ENCODE measurements at regions not wholly inside any gene's neighbourhood (a gene's known extent, or its start where the extent isn't known, plus 50 kb on each side); places are given as distances from the start of the nearest gene placed in this dataset.

- no peak for DNase-seq
Observed at GRCh38 chr20:50286609-50287008, 96.0 kb downstream of the CEBPB start.

GRCh38 chr20:50287512-50287911, 96.9 kb downstream of the CEBPB start:
- no peak for DNase-seq

GRCh38 chr20:50288128-50288623, 97.5 kb downstream of the CEBPB start:
- DNase-seq, result no peak

GRCh38 chr20:50289581-50289980, 99.0 kb downstream of the CEBPB start:
- DNase-seq, result no peak

GRCh38 chr20:50290112-50290511, 99.5 kb downstream of the CEBPB start:
- DNase-seq, result no peak

- DNase-seq, result no peak
Observed at GRCh38 chr20:50290808-50291207, 100.2 kb downstream of the CEBPB start.

- no peak for DNase-seq
Observed at GRCh38 chr20:50291254-50292078, 100.8 kb downstream of the CEBPB start.

- no peak for DNase-seq
Observed at GRCh38 chr20:50292079-50292590, 101.5 kb downstream of the CEBPB start.

- DNase-seq, result no peak
Observed at GRCh38 chr20:50292591-50293283, 102.1 kb downstream of the CEBPB start.

- DNase-seq, result no peak
Observed at GRCh38 chr20:50293284-50294139, 102.9 kb downstream of the CEBPB start.

- DNase-seq, result no peak
Observed at GRCh38 chr20:50294164-50295088, 103.8 kb downstream of the CEBPB start.

- no peak for DNase-seq
Observed at GRCh38 chr20:50295345-50295744, 104.7 kb downstream of the CEBPB start.

- DNase-seq, result no peak
Observed at GRCh38 chr20:50295762-50296449, 105.3 kb downstream of the CEBPB start.

GRCh38 chr20:50296450-50297375, 106.1 kb downstream of the CEBPB start:
- DNase-seq, result no peak

GRCh38 chr20:50297498-50298376, 107.1 kb downstream of the CEBPB start:
- DNase-seq, result no peak

GRCh38 chr20:50298554-50299324, 108.1 kb downstream of the CEBPB start:
- DNase-seq, result no peak

GRCh38 chr20:50299325-50299629, 108.6 kb downstream of the CEBPB start:
- no peak for DNase-seq

- no peak for DNase-seq
Observed at GRCh38 chr20:50301165-50301564, 110.5 kb downstream of the CEBPB start.
